ENCODE measurements at regions not wholly inside any gene's neighbourhood (a gene's known extent, or its start where the extent isn't known, plus 50 kb on each side); places are given as distances from the start of the nearest gene placed in this dataset.

DNA sequence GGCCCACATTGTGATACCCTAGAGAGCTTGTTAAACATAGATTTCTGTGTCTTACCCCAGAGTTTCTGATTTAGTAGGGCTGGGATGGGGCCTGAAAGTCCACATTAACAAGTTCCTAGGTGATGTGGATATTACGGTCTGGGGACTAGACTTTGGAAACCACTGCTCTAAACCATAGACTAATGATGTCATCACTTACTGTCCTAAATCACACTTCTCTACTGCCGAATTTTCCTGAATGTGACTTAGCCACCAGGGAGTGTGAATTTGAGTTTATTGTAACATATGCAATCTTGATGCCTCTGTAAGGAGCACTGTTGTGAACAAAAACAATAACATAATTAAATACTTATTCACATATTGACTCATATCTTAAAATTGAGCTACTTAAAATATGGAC, 165.6 kb downstream of the BTBD3 start:
- H2BK15ac ChIP-seq (ENCODE audit: low read length) = no peak overlapping the region
- ChIA-PET POLR2A (ENCODE audit: partially characterized antibody) (interaction anchor here (1.0 kb wide), 1 partner anchor 16 kb away, joined by 3 read pairs; no protein-coding TSS in a partner anchor), CTCF (ENCODE audit: partially characterized antibody) (interaction anchor here (0.8 to 1.5 kb wide), 3 partner anchors 18 to 71 kb away, joined by 3 read pairs; no protein-coding TSS in a partner anchor)
- 66% methylated on average over 2 of the region's 2 CpGs; no CpG with 5 or more reads in 1 of the 2 experiments for WGBS, 2 experiments (ENCODE audit: extremely low coverage in 1 of 2, insufficient coverage in 1 of 2, insufficient read length in 1 of 2, insufficient replicate concordance in 2 of 2, low coverage in 1 of 2, low lambda C conversion rate in 2 of 2, missing lambda C conversion rate in 1 of 2)
- H3K4me1 ChIP-seq (replicated peaks in 1 of 4; ENCODE audit: control insufficient read depth in 3 of 4, insufficient read depth in 4 of 4, low read length in 3 of 4) = no peaks in the 10 kb centered on the region
- no peaks in the 10 kb centered on the region for H3K79me2 ChIP-seq (ENCODE audit: control insufficient read depth in 1 of 2, insufficient read depth in 2 of 2, low read length in 2 of 2)
- no peak overlapping the region for H3K27ac ChIP-seq (ENCODE audit: low read depth, low read length)
- H3K36me3 ChIP-seq (ENCODE audit: control insufficient read depth in 2 of 4, insufficient read depth in 4 of 4, low read length in 3 of 4) = no peaks in the 10 kb centered on the region
- no peak overlapping the region for H4K91ac ChIP-seq (replicated peaks; ENCODE audit: insufficient read length, low read length)
- no peak overlapping the region for H3K14ac ChIP-seq (ENCODE audit: insufficient read length)
- no peak overlapping the region for H2AFZ ChIP-seq (ENCODE audit: low read length)
- H2BK12ac ChIP-seq (ENCODE audit: low read depth, low read length) = no peak overlapping the region
- no peak for DNase-seq (ENCODE audit: low read depth in 1 of 2, low spot score in 2 of 2)
- no peaks in the 10 kb centered on the region for H3K9me3 ChIP-seq (ENCODE audit: insufficient read depth in 2 of 2, low read depth in 1 of 2, low read length in 1 of 2)
- H3K27me3 ChIP-seq (replicated peaks in 1 of 4; ENCODE audit: control insufficient read depth in 3 of 4, extremely low read depth in 1 of 4, insufficient read depth in 3 of 4, low read length in 3 of 4) = no peaks in the 10 kb centered on the region
- H4K20me1 ChIP-seq (replicated peaks in 1 of 2; ENCODE audit: control insufficient read depth in 1 of 2, insufficient read depth in 2 of 2, low read length in 2 of 2) = no peaks in the 10 kb centered on the region
- no peak overlapping the region for H3K4ac ChIP-seq (replicated peaks; ENCODE audit: insufficient read length, low read depth, low read length)
- H3K79me1 ChIP-seq (ENCODE audit: low read depth, low read length) = no peaks in the 10 kb centered on the region
- H3K56ac ChIP-seq (replicated peaks; ENCODE audit: insufficient read length, low read depth, low read length) = no peak overlapping the region
- no peak overlapping the region for H3K4me2 ChIP-seq (ENCODE audit: insufficient read depth in 1 of 2, low read depth in 2 of 2, low read length in 2 of 2)
- no peak overlapping the region for H2BK120ac ChIP-seq (replicated peaks; ENCODE audit: low read depth, low read length)
- no peak overlapping the region for H4K8ac ChIP-seq (ENCODE audit: extremely low read depth, insufficient read depth, low read length)
- H3K23ac ChIP-seq (ENCODE audit: insufficient read length) = no peak overlapping the region
- no peak overlapping the region for H3K18ac ChIP-seq (ENCODE audit: extremely low read depth, low read length)
- no peaks in the 10 kb centered on the region for H3K23me2 ChIP-seq (ENCODE audit: low read depth, low read length)
- H3K4me3 ChIP-seq (ENCODE audit: extremely low read depth in 1 of 4, insufficient read depth in 2 of 4, low read depth in 3 of 4, low read length in 4 of 4) = no peak overlapping the region
- H2AK5ac ChIP-seq (ENCODE audit: low read depth, low read length) = no peak overlapping the region
- H3K9ac ChIP-seq (replicated peaks in 1 of 4; ENCODE audit: extremely low read depth in 1 of 4, low read depth in 3 of 4, low read length in 3 of 4) = no peak overlapping the region
- no peak overlapping the region for H4K5ac ChIP-seq (ENCODE audit: insufficient read length, low read depth, low read length)
- H2BK20ac ChIP-seq (ENCODE audit: low read length) = no peak overlapping the region
- FAIRE-seq = no peak
- no peak overlapping the region for H2BK5ac ChIP-seq (ENCODE audit: low read depth, low read length)
- TF ChIP-seq SP2 (IDR thresholded peaks at IDR 0.05; ENCODE audit: low read length) (no peak), BCL11A (IDR thresholded peaks at IDR 0.05; ENCODE audit: low read depth in 2 of 2, low read length in 2 of 2) (no peak), POLR2AphosphoS5 (IDR thresholded peaks at IDR 0.05; ENCODE audit: low read depth, low read length) (no peak), TAF1 (IDR thresholded peaks at IDR 0.05; ENCODE audit: low read depth, low read length) (no peak)

All from H1 (cell line).